H1 (cell line): ENCODE measurements at regions not wholly inside any gene's neighbourhood (a gene's known extent, or its start where the extent isn't known, plus 50 kb on each side); places are given as distances from the start of the nearest gene placed in this dataset.
"Not testable (repeated sequence)": the region's sequence is repeated elsewhere in the genome, so short reads cannot be mapped to it uniquely, and the experiment has no call there.

Source experiments
- CTCF ChIA-PET: fragments of 300-600 bp; sonication (Branson Sonifier 250); formaldehyde crosslinking; loops from one replicate; lab custom pipeline; 2021; ENCODE audit not compliant: partially characterized antibody; lab: Charles Lee
- POLR2A ChIA-PET: fragments of 300-600 bp; sonication (Branson Sonifier 250); formaldehyde crosslinking; loops from one replicate; lab custom pipeline; 2021; ENCODE audit warnings: inconsistent platforms; ENCODE audit not compliant: partially characterized antibody; lab: Charles Lee
- DNase-seq, 2 experiments: peaks; one replicate each; pipeline versions ENCODE4 v3.0.0 to v3.0.0-alpha.2; 2010 to 2022; ENCODE audit warnings: low spot score in 2 of 2, low read depth in 1 of 2, mixed read lengths in 1 of 2
- FAIRE-seq: peaks from 2 replicates; lab custom pipeline; 2011; peaks lifted over from hg19 to GRCh38; lab: Jason Lieb, UNC
- H2AFZ ChIP-seq: 2 replicates; pipeline ENCODE4 v1.8.1; 2012; ENCODE audit warnings: low read length, inconsistent platforms
- H2AK5ac ChIP-seq: 2 replicates; pipeline ENCODE4 v1.6.1; 2013; ENCODE audit warnings: low read depth, low read length
- H2BK120ac ChIP-seq: replicated peaks from 2 replicates; pipeline ENCODE3; 2013; ENCODE audit warnings: low read depth, low read length, inconsistent platforms
- H2BK12ac ChIP-seq: 2 replicates; pipeline ENCODE4 v1.6.1; 2013; ENCODE audit warnings: low read depth, low read length
- H2BK15ac ChIP-seq: 2 replicates; pipeline ENCODE4 v1.6.1; 2013; ENCODE audit warnings: low read length
- H2BK20ac ChIP-seq: 2 replicates; pipeline ENCODE4 v1.6.1; 2013; ENCODE audit warnings: low read length
- H2BK5ac ChIP-seq: 2 replicates; pipeline ENCODE4 v1.6.1; 2013; ENCODE audit warnings: low read depth, low read length
- H3K14ac ChIP-seq: 2 replicates; pipeline ENCODE4 v1.6.1; 2013; ENCODE audit warnings: inconsistent platforms; ENCODE audit not compliant: insufficient read length
- H3K18ac ChIP-seq: 2 replicates; pipeline ENCODE4 v1.6.1; 2013; ENCODE audit warnings: low read length; ENCODE audit errors: extremely low read depth
- H3K23ac ChIP-seq: 2 replicates; pipeline ENCODE4 v1.6.1; 2013; ENCODE audit warnings: inconsistent platforms; ENCODE audit not compliant: insufficient read length
- H3K23me2 ChIP-seq: 2 replicates; pipeline ENCODE4 v1.6.1; 2013; ENCODE audit warnings: low read depth, low read length
- H3K27ac ChIP-seq: 2 replicates; pipeline ENCODE4 v1.6.1; 2011; ENCODE audit warnings: low read depth, low read length, inconsistent platforms
- H3K27me3 ChIP-seq, 4 experiments: replicated peaks in 1 of 4; 1 replicate in 1 of 4; 2 replicates in 3 of 4; pipeline versions ENCODE4 v1.6.1 to v1.8.1; 2011 to 2013; ENCODE audit warnings: low read length in 3 of 4, mild to moderate bottlenecking in 3 of 4, inconsistent platforms in 2 of 4, mixed read lengths in 2 of 4, moderate library complexity in 1 of 4; ENCODE audit not compliant: control insufficient read depth in 3 of 4, insufficient read depth in 3 of 4; ENCODE audit errors: extremely low read depth in 1 of 4
- H3K36me3 ChIP-seq, 4 experiments: 2 replicates each; pipeline versions ENCODE4 v1.6.1 to v1.8.1; 2011 to 2013; ENCODE audit warnings: mild to moderate bottlenecking in 4 of 4, low read length in 3 of 4, moderate library complexity in 2 of 4, control low read depth in 1 of 4, inconsistent platforms in 1 of 4; ENCODE audit not compliant: insufficient read depth in 4 of 4, control insufficient read depth in 2 of 4
- H3K4ac ChIP-seq: replicated peaks from 2 replicates; pipeline ENCODE3; 2013; ENCODE audit warnings: low read length, low read depth, mixed read lengths, inconsistent platforms; ENCODE audit not compliant: insufficient read length
- H3K4me1 ChIP-seq, 4 experiments: replicated peaks in 1 of 4; 1 replicate in 1 of 4; 2 replicates in 3 of 4; pipeline versions ENCODE4 v1.6.1 to v1.8.1; 2011 to 2013; ENCODE audit warnings: low read length in 3 of 4, inconsistent platforms in 2 of 4, mixed read lengths in 1 of 4; ENCODE audit not compliant: insufficient read depth in 4 of 4, control insufficient read depth in 3 of 4
- H3K4me2 ChIP-seq, 2 experiments: 2 replicates each; pipeline versions ENCODE4 v1.6.1 to v1.8.1; 2011 to 2013; ENCODE audit warnings: low read depth in 2 of 2, low read length in 2 of 2, control low read depth in 1 of 2, inconsistent platforms in 1 of 2, mild to moderate bottlenecking in 1 of 2; ENCODE audit not compliant: insufficient read depth in 1 of 2
- H3K4me3 ChIP-seq, 4 experiments: fragments of 200-600, 300-600 bp in 1 of 4; sonication (generic), shearing (Covaris generic), sonication (Bioruptor Twin) in 1 of 4; 2 replicates each; pipeline versions ENCODE4 v1.5.1 to v1.8.1; 2011 to 2016; ENCODE audit warnings: low read length in 4 of 4, low read depth in 3 of 4, control low read depth in 2 of 4, inconsistent platforms in 2 of 4, mild to moderate bottlenecking in 2 of 4, mixed read lengths in 1 of 4, moderate library complexity in 1 of 4; ENCODE audit not compliant: insufficient read depth in 2 of 4; ENCODE audit errors: extremely low read depth in 1 of 4
- H3K56ac ChIP-seq: replicated peaks from 2 replicates; pipeline ENCODE3; 2013; ENCODE audit warnings: low read depth, mild to moderate bottlenecking, mixed read lengths, low read length, inconsistent platforms; ENCODE audit not compliant: insufficient read length
- H3K79me1 ChIP-seq: 2 replicates; pipeline ENCODE4 v1.6.1; 2013; ENCODE audit warnings: low read depth, low read length, control low read depth
- H3K79me2 ChIP-seq, 2 experiments: 2 replicates each; pipeline versions ENCODE4 v1.6.1 to v1.8.1; 2012 to 2013; ENCODE audit warnings: low read length in 2 of 2, mild to moderate bottlenecking in 2 of 2, inconsistent platforms in 1 of 2; ENCODE audit not compliant: insufficient read depth in 2 of 2, control insufficient read depth in 1 of 2
- H3K9ac ChIP-seq, 4 experiments: replicated peaks in 1 of 4; 1 replicate in 1 of 4; 2 replicates in 3 of 4; pipeline versions ENCODE4 v1.6.1 to v1.8.1; 2011 to 2013; ENCODE audit warnings: low read depth in 3 of 4, low read length in 3 of 4, control low read depth in 2 of 4, mild to moderate bottlenecking in 2 of 4, moderate library complexity in 2 of 4, inconsistent platforms in 1 of 4; ENCODE audit errors: extremely low read depth in 1 of 4
- H3K9me3 ChIP-seq, 2 experiments: 2 replicates each; pipeline versions ENCODE4 v1.6.1 to v1.8.1; 2012 to 2013; ENCODE audit warnings: mild to moderate bottlenecking in 2 of 2, moderate library complexity in 2 of 2, control low read depth in 1 of 2, inconsistent platforms in 1 of 2, low read depth in 1 of 2, low read length in 1 of 2, mixed read lengths in 1 of 2; ENCODE audit not compliant: insufficient read depth in 2 of 2
- H4K20me1 ChIP-seq, 2 experiments: replicated peaks in 1 of 2; 2 replicates each; pipeline versions ENCODE3 to v1.8.1; 2011 to 2013; ENCODE audit warnings: inconsistent platforms in 2 of 2, low read length in 2 of 2, mild to moderate bottlenecking in 1 of 2; ENCODE audit not compliant: insufficient read depth in 2 of 2, control insufficient read depth in 1 of 2
- H4K5ac ChIP-seq: 2 replicates; pipeline ENCODE4 v1.6.1; 2013; ENCODE audit warnings: low read length, low read depth, mixed read lengths, inconsistent platforms; ENCODE audit not compliant: insufficient read length
- H4K8ac ChIP-seq: 2 replicates; pipeline ENCODE4 v1.8.0; 2013; ENCODE audit warnings: mild to moderate bottlenecking, moderate library complexity, low read length, inconsistent platforms; ENCODE audit not compliant: insufficient read depth; ENCODE audit errors: extremely low read depth
- H4K91ac ChIP-seq: replicated peaks from 2 replicates; pipeline ENCODE3; 2013; ENCODE audit warnings: low read length, mixed read lengths, inconsistent platforms; ENCODE audit not compliant: insufficient read length
- CTBP2 ChIP-seq: IDR thresholded peaks from 2 replicates; pipeline ENCODE4 v1.7.0; 2011; ENCODE audit warnings: borderline replicate concordance, mild to moderate bottlenecking, moderate library complexity, mixed read lengths, low read length; ENCODE audit not compliant: insufficient read depth, insufficient read length
- JUN ChIP-seq: IDR thresholded peaks from 2 replicates; pipeline ENCODE4 v1.6.1; 2011; ENCODE audit warnings: low read depth, mild to moderate bottlenecking, improper control_type of control experiment, low read length
- MAX ChIP-seq: IDR thresholded peaks from 2 replicates; pipeline ENCODE4 v1.6.1; 2012; ENCODE audit warnings: inconsistent platforms
- RAD21 ChIP-seq, 2 experiments: IDR thresholded peaks in 1 of 2; conservative IDR thresholded peaks in 1 of 2; 2 replicates each; pipeline ENCODE4 v1.6.1; 2011; ENCODE audit warnings: low read depth in 2 of 2, low read length in 2 of 2, improper control_type of control experiment in 1 of 2, inconsistent platforms in 1 of 2, mild to moderate bottlenecking in 1 of 2, moderate library complexity in 1 of 2
- SIRT6 ChIP-seq: IDR thresholded peaks from one replicate; pipeline ENCODE4 v1.7.1; 2012; ENCODE audit warnings: low read length, inconsistent platforms
- SP4 ChIP-seq: IDR thresholded peaks from 2 replicates; pipeline ENCODE4 v1.6.1; 2012; ENCODE audit warnings: low read length, inconsistent platforms
- YY1 ChIP-seq: IDR thresholded peaks from 2 replicates; pipeline ENCODE4 v1.6.1; 2011; ENCODE audit warnings: low read depth, mild to moderate bottlenecking, low read length
- WGBS, 2 experiments: shearing (Covaris generic) in 1 of 2; methylation state at CpG; one replicate each; pipeline versions ENCODE4 v1.1.6 to v1.1.7; 2013 to 2015; ENCODE audit warnings: low lambda C conversion rate in 2 of 2, mixed read lengths in 2 of 2, inconsistent platforms in 1 of 2, low coverage in 1 of 2, missing lambda C conversion rate in 1 of 2; ENCODE audit not compliant: insufficient replicate concordance in 2 of 2, insufficient coverage in 1 of 2, insufficient read length in 1 of 2; ENCODE audit errors: extremely low coverage in 1 of 2, missing lambda C conversion rate in 1 of 2; 5-methylcytosine and 5-hydroxymethylcytosine counted together

DNA sequence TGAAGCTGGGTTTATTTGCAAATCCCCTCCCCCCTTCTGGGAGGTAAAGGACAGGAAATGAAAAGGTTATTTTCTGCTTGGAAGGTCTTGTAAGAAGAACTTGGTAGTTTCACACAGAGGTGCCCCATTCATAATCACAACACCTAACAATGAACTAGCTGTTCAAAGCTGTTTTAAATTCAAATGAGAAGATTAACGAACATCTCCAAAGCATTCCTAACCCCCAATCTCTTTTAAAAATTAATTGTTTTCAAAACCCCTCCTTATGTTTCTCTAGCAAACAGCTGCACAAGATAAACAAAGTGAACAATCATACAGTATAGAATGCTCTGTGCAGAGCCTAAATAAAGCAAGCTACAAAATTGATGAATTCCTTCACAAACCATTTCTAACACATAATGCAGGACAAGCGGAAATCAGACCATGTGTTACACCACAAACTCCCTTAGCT, 271.4 kb downstream of the SATB2 start (continued):
- no peak for TF ChIP-seq YY1
- TF ChIP-seq MAX, result no peak
- TF ChIP-seq RAD21 (IDR thresholded peaks at IDR 0.05 in 1 of 2, conservative IDR thresholded peaks at IDR 0.05 in 1 of 2; ENCODE audit: low read depth in 2 of 2, low read length in 2 of 2), result no peak
- no peak for TF ChIP-seq JUN
- no peak for TF ChIP-seq SIRT6
- TF ChIP-seq SP4, result no peak
- no peak for TF ChIP-seq CTBP2

DNA sequence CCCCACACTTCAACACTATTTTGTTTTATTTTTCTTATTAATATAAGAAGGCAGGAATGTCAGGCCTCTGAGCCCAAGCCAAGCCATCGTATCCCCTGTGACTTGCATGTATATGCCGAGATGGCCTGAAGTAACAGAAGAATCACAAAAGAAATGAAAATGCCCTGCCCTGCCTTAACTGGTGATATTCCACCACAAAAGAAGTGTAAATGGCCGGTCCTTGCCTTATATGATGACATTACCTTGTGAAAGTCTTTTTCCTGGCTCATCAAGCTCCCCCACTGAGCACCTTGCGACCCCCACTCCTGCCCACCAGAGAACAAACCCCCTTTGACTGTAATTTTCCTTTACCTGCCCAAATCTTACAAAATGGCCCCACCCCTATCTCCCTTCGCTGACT, 272.6 kb downstream of the SATB2 start:
- H2AFZ ChIP-seq, FAIRE-seq, H3K27me3 ChIP-seq, H3K14ac ChIP-seq, H3K27ac ChIP-seq, H3K4me3 ChIP-seq, H3K4me2 ChIP-seq, H3K9me3 ChIP-seq, POLR2A ChIA-PET, H3K79me2 ChIP-seq, H3K4me1 ChIP-seq, H2AK5ac ChIP-seq, H3K18ac ChIP-seq, H3K9ac ChIP-seq, H3K36me3 ChIP-seq, H2BK120ac ChIP-seq, CTCF ChIA-PET, H4K5ac ChIP-seq, H3K4ac ChIP-seq, H2BK15ac ChIP-seq, H4K8ac ChIP-seq, H3K79me1 ChIP-seq, H2BK20ac ChIP-seq, H3K23ac ChIP-seq, H4K20me1 ChIP-seq, H2BK12ac ChIP-seq, H3K23me2 ChIP-seq, DNase-seq, H4K91ac ChIP-seq, H3K56ac ChIP-seq: not testable (repeated sequence)
- 42% methylated on average over 5 of the region's 5 CpGs; no CpG with 5 or more reads in 1 of the 2 experiments for WGBS, 2 experiments
- H2BK5ac ChIP-seq, result peak overlapping the region; percentile 75; the same call in 1 of the 2 replicates
